Fibroblast of peridontal ligament (primary cell): ENCODE measurements at regions not wholly inside any gene's neighbourhood (a gene's known extent, or its start where the extent isn't known, plus 50 kb on each side); places are given as distances from the start of the nearest gene placed in this dataset.
"Not testable (repeated sequence)": the region's sequence is repeated elsewhere in the genome, so short reads cannot be mapped to it uniquely, and the experiment has no call there.

Source experiments
- DNase-seq: peaks from one replicate; pipeline ENCODE4 v3.0.0-alpha.2; 2010; ENCODE audit errors: extremely low read depth

GRCh38 chrX:87236830-87237440, 280.7 kb upstream of the KLHL4 start:
- DNase-seq, result no peak

GRCh38 chrX:87265518-87265917, 252.1 kb upstream of the KLHL4 start:
- no peak for DNase-seq

DNA sequence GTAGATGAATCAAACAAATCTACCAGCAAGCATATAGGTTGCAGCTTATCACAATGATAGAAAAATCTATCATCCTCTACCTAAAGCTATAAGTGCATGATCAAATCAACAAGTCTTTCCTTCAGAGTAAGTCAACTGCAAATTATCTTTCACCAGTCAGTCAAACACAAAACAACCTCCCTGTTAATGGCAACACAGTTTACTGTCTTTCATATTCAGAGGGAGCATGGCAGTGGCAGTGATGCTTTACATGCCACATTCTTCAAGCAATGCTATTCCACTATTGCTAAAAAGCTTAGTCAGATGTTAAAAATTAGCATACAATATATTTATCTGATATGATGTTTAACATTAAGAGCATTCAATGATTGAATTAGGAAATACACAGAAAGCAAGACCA, 245.1 kb upstream of the KLHL4 start:
- no peak for DNase-seq

GRCh38 chrX:87299563-87300160, 217.9 kb upstream of the KLHL4 start:
- DNase-seq, result peak; percentile 4

- DNase-seq, result no peak
These were observed 206.8 kb upstream of the KLHL4 start for GRCh38 chrX:87310780-87311179.

DNA sequence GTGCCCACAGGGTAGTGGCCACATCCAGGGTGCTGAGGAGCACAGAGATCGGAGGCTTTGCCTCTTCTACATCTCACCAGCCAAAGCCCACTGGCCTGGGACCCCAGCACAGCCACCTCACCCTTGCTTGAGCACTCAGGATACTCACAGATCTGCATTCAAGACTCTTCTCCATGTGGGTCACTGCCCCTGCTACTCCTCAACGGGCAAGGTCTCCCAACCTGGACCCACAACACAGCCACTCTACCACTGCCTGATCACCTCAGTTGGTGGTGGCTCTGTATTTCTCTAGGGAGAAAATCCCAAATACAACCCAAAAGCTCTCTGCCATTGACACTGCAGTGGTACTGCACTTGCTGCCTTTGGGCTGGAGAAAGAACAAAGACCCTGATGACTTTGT, 190.3 kb upstream of the KLHL4 start:
- DNase-seq, result no peak

DNA sequence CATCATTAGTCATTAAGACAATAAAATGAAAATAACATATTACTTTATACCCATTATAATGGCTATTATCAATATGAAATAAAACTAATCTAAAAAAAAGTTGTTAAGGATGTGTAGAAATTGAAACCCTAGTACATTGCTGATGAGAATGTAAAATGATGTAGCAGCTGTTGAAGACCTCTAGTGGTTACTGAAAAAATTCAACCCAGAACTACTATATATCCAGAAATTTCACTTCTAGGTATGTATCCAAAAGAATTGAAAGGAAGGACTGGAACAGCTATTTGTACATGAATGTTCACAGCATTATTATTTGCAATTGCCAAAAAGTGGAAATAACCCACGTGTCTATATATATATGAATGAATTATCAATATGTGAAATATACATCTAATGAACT, 180.3 kb upstream of the KLHL4 start:
- no peak for DNase-seq

GRCh38 chrX:87338510-87338909, 179.1 kb upstream of the KLHL4 start:
- DNase-seq, result no peak

- no peak for DNase-seq
These were observed 146.7 kb upstream of the KLHL4 start for GRCh38 chrX:87370865-87371264.

DNA sequence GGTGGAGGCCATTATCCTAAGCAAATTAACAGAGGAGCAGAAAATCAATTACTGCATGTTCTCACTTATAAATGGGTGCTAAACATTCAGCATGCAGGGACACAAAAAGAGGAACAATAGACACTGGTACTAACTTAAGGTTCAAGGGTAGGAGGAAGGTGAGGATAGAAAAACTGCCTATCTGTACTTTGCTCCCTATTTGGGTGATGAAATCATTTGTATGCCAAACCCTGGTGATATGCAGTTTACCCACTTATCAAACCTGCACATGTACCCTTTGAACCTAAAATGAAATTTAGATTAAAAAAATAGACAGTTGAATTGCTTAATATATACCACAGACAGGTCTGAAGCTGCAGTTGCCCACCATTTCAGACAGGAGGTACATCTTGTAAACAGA, 143.3 kb upstream of the KLHL4 start:
- DNase-seq, result no peak

DNA sequence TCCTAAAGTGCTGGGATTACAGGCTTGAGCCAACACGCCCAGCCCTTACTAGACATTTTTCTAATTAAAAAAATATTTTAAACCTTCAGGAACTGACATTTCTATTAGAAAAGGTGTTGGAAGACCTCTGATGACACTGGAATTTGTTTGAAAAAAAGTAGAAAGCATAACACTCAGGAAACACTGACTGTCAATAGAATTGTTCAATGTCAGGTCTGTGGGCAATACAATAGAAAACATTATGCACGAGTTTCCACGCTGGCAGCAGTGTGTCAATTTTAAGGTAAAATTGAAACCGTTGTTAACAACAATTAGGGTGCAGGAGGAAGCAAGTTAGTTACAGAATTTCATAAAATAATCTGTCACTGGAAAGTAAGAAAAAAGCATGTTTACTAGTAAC, 140.7 kb upstream of the KLHL4 start:
- DNase-seq, result no peak

GRCh38 chrX:87388381-87388780, 129.2 kb upstream of the KLHL4 start:
- no peak for DNase-seq

- DNase-seq, result no peak
These were observed 125.9 kb upstream of the KLHL4 start for GRCh38 chrX:87391742-87392141.

- no peak for DNase-seq
These were observed 125.2 kb upstream of the KLHL4 start for GRCh38 chrX:87392369-87392768.

DNA sequence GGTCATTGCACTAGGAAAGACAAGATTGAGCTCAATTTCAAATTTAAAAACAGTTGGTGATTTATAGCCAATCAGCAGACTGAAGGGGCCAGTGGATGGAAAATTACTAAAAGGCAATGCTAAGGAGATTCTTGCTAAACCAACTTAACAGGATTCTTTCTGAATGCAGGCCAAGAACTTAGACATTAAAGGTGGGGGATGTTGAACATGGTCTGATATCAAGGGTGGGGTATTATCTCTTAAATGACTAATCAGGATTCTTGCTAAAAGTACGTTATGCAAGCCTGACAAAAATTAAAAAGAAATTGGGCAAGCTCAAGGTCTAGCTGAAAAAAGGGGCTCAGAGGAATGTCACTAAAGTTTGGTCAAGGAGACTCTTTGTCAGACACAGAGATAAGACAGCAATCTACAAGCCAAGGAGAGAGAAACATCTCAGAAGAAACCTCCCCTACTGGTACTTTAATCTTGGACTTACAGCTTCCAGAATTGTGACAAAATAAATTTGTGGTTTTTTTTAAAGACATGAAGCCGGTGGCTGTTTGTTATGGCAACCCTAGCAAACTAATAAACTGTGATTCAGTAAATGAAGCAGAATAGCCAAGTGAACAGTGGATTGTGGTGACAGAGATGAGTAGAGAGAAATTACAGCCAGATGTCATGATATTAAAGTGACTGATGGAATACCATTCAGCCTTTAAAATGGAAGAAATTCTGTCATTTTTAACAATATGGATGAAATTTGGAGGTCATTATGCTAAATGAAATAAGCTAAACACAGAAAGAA, 120.3 kb upstream of the KLHL4 start:
- DNase-seq, result no peak

GRCh38 chrX:87402256-87402655, 115.3 kb upstream of the KLHL4 start:
- no peak for DNase-seq

DNA sequence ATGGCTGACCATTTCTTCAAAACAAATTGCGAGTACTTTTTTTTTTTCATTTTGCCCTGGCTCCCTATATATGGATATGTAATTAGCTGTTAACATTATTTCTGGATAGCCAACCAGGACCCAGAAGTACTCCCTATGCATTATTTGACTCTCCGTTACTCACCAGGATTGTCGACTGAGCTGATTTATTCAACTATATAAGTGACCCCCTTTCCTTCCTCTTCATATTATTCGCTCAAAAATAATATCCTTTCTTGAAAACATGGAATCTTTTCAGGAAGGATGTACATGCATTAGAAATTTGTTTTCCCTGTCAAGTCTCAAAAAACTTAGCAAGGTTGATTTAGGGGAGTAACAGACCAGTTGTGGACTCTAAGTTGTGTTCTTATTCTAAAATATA, 114.1 kb upstream of the KLHL4 start:
- DNase-seq, result no peak

- no peak for DNase-seq
These were observed 108.3 kb upstream of the KLHL4 start for GRCh38 chrX:87409113-87409841.

DNA sequence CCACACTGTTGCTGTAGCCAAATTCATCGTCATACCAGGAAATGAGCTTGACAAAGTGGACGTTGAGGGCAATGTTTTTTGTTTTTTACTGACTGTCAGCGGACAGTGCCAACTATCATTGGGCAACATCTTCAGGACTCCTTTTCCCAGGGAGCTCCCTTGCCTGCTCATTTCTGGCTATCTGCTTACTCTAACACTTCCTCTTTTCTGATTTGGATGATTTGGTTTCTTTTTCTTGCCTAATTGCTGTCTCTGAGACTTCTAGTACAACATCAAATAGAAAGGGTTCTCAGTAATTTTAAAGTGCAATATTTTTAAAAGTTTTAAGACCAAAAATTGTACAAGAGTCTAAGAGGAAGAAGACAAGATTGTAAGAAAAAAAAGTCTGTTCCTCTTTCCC, 92.0 kb upstream of the KLHL4 start:
- DNase-seq, result no peak

DNA sequence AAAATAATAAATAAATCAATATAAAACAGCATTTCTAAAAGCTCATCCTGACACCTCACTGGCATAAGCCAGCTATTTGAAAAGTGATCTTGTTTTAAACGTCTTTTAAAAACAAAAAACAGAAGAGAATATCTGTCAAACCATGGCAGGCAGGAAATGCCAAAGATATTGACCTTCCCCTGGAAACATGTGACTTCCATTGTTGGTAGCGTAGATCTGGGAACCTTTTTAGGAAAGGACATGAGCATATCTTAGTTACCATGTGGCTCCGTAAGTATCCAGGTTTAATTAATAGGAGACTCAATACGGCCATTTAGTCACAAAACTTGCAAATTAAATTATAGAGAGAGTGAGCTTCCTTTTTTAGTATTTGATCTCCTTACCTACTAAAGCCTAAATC, 83.0 kb upstream of the KLHL4 start:
- DNase-seq, result no peak

DNA sequence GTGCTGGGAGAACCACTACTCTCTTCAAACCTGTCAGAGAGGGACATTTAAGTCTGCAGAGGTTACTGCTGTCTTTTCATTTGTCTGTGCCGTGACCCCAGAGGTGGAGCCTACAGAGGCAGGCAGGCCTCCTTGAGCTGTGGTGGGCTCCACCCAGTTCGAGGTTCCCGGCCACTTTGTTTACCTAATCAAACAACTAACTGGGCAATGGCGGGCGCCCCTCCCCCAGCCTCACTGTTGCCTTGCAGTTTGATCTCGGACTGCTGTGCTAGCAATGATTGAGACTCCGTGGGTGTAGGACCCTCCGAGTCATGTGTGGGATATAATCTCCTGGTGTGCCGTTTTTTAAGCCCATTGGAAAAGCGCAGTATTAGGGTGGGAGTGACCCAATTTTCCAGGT, 69.0 kb upstream of the KLHL4 start:
- not testable (repeated sequence) for DNase-seq

DNA sequence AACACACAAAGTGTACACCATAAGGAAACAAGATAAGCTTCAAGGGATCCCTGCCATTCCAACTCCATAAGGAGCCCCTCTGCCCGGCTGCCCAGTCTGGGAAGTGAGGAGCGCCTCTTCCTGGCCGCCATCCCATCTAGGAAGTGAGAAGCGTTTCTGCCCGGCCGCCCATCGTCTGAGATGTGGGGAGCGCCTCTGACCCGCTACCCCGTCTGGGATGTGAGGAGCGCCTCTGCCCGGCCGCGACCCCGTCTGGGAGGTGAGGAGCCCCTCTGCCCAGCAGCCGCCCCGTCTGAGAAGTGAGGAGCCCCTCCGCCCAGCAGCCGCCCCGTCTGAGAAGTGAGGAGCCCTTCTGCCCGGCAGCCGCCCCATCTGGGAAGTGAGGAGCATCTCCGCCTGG, 51.8 kb upstream of the KLHL4 start:
- not testable (repeated sequence) for DNase-seq
